Activated CD4-positive, alpha-beta T cell treated with anti-CD3 and anti-CD28 coated beads, Interleukin-2, amount 10 ng/mL, durations not matched to agents 24 days and 14 days (primary cell): ENCODE measurements at regions not wholly inside any gene's neighbourhood (a gene's known extent, or its start where the extent isn't known, plus 50 kb on each side); places are given as distances from the start of the nearest gene placed in this dataset.
"Not testable (repeated sequence)": the region's sequence is repeated elsewhere in the genome, so short reads cannot be mapped to it uniquely, and the experiment has no call there.

Source experiments
- DNase-seq: peaks from one replicate; pipeline ENCODE4 v3.0.0; 2022
- H3K27ac Mint-ChIP-seq: one replicate; pipeline ENCODE4 v1.8.0; 2022; ENCODE audit warnings: mild to moderate bottlenecking, mixed read lengths
- H3K27me3 Mint-ChIP-seq: one replicate; pipeline ENCODE4 v1.8.0; 2022; ENCODE audit warnings: mixed read lengths
- H3K36me3 Mint-ChIP-seq: one replicate; pipeline ENCODE4 v1.8.0; 2022; ENCODE audit warnings: low read depth, mild to moderate bottlenecking, mixed read lengths
- H3K4me1 Mint-ChIP-seq: one replicate; pipeline ENCODE4 v1.8.0; 2021; ENCODE audit warnings: mixed read lengths
- H3K4me3 Mint-ChIP-seq: one replicate; pipeline ENCODE4 v1.8.0; 2022; ENCODE audit warnings: mild to moderate bottlenecking, moderate library complexity, mixed read lengths
- H3K9me3 Mint-ChIP-seq: one replicate; pipeline ENCODE4 v1.8.0; 2021; ENCODE audit warnings: mixed read lengths
- intact Hi-C: fragments of 100-400 bp; cut with micrococcal nuclease; formaldehyde crosslinking; loops from one replicate; pipeline ENCODE4 v1.15.1; 2023

GRCh38 chr5:74522838-74523237 lies 117.7 kb downstream of the ENC1 start:
- H3K4me3 Mint-ChIP-seq, DNase-seq, intact Hi-C loops, H3K36me3 Mint-ChIP-seq, H3K27me3 Mint-ChIP-seq, H3K27ac Mint-ChIP-seq, H3K4me1 Mint-ChIP-seq: not testable (repeated sequence)
- H3K9me3 Mint-ChIP-seq = peaks cover 17% of the 10 kb centered on the region

DNA sequence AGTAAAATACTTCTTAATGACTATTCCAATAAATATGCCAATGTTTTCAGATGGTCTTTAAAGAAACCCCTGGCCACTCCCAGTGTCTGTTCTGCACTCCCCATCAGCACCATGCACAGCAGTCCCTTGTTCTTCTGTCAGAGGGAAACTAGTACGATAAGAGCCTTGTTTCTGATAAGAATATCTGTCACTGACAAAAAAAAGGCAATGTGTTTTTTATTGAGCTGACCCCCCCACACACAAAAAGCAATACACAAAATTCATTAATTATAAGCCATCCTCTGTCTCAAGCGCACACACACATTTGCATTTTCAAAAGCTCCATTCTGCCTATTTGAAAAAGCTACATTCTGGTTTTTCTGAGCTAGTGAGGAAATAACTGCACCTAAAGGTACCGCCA lies 119.1 kb downstream of the ENC1 start:
- Mint-ChIP-seq H3K27me3 (peaks cover under 1% of the 10 kb centered on the region), H3K27ac (no peak overlapping the region)

DNA sequence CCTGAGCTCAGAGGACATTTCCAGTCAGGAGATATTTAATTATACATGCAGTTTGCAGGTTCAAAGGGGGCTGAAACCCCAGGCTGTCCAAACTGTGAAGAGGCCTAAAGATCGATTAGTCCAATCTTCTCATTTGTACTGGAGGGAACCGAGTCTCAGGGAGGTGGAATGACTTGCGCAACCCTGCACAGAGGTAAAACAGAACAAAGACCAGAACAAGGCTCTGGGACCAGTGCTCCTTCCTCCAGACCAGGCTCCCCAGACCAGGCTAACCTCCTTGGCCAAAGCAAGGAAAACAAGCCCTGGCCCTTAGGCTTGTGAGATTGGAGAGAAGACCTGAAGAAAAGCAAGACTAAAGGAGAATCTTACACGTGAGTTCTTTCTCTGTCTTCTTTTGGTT lies 120.8 kb downstream of the ENC1 start:
- Mint-ChIP-seq H3K27ac (no peak overlapping the region), H3K9me3 (peaks cover 11% of the 10 kb centered on the region), H3K27me3 (peaks cover 5% of the 10 kb centered on the region), H3K4me1 (no peaks in the 10 kb centered on the region), H3K4me3 (no peak overlapping the region), H3K36me3 (no peaks in the 10 kb centered on the region)
- intact Hi-C loops = no loop called here
- no peak for DNase-seq

More for the DNA sequence above, 119.1 kb downstream of the ENC1 start:
- intact Hi-C loops = no loop called here
- H3K36me3 Mint-ChIP-seq = no peaks in the 10 kb centered on the region
- H3K9me3 Mint-ChIP-seq = peaks cover 17% of the 10 kb centered on the region
- DNase-seq = no peak
- H3K4me3 Mint-ChIP-seq = no peak overlapping the region
- H3K4me1 Mint-ChIP-seq = no peaks in the 10 kb centered on the region

DNA sequence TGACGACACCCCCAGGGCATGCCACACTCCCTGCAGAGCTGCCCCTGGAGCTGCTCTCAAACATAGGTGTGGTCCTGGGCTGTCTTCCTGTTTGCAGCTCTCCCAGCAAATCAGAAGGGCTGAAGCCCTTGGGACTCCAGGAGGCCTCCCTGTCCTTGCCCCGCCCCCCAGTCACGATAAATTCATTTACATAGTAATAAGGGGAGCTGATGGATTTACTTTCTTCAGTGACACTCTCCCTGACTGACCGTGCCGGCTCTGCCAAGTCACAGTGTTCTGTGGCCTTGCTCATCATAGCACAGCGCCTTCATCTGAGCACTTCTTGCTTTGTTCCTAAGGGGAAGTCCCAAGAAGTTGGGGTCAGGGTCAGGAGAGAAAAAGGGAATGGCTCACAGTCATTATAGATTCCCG lies 121.4 kb downstream of the ENC1 start:
- DNase-seq = no peak
- H3K27me3 Mint-ChIP-seq = peaks cover 5% of the 10 kb centered on the region
- no peak overlapping the region for H3K4me3 Mint-ChIP-seq
- H3K36me3 Mint-ChIP-seq = no peaks in the 10 kb centered on the region
- peaks cover 8% of the 10 kb centered on the region for H3K9me3 Mint-ChIP-seq
- no peaks in the 10 kb centered on the region for H3K4me1 Mint-ChIP-seq
- intact Hi-C loops = no loop called here
- H3K27ac Mint-ChIP-seq = no peak overlapping the region

GRCh38 chr5:74517700-74518099 lies 122.8 kb downstream of the ENC1 start:
- DNase-seq = no peak
- H3K27ac Mint-ChIP-seq = no peak overlapping the region
- peaks cover 5% of the 10 kb centered on the region for H3K27me3 Mint-ChIP-seq
- no peaks in the 10 kb centered on the region for H3K9me3 Mint-ChIP-seq
- H3K4me3 Mint-ChIP-seq = no peak overlapping the region
- no peaks in the 10 kb centered on the region for H3K36me3 Mint-ChIP-seq
- H3K4me1 Mint-ChIP-seq = no peaks in the 10 kb centered on the region
- intact Hi-C loops = no loop called here

- no peaks in the 10 kb centered on the region for H3K36me3 Mint-ChIP-seq
- H3K4me3 Mint-ChIP-seq = no peak overlapping the region
- DNase-seq = no peak
- no peaks in the 10 kb centered on the region for H3K9me3 Mint-ChIP-seq
- peaks cover 6% of the 10 kb centered on the region for H3K27me3 Mint-ChIP-seq
- intact Hi-C loops = no loop called here
- no peak overlapping the region for H3K27ac Mint-ChIP-seq
- H3K4me1 Mint-ChIP-seq = no peaks in the 10 kb centered on the region
These were observed 124.3 kb downstream of the ENC1 start for GRCh38 chr5:74516211-74516636.

DNA sequence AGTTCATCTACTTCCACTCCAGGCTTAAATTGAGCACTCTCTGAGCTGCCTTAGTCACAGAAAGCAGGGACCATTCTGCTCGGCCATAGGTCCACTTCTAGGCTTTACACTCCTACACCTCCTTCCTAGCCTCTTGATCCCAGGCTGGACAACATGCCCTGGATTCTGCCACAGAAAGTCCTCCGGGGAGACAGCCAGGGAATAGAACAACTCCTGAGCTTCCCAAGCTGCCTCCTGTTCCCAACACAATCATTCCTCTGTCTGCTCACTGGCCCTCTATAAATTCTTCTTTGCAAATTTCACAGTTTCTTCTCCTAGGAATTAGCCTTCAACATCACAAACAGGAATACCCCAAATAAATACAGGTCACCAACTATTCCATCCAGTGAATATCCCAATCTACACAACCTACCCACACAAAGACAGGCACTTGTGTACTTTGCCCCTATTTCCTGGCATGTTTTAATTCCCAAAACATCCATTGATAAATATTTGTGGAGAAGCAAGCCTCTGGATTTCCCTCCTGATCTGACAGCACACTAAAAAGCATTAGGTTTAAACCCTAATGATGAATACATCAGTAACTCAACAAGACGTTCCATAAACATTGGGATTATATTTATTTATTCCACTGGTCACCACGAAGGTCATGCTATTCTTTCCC lies 125.5 kb downstream of the ENC1 start:
- Mint-ChIP-seq H3K36me3 (no peaks in the 10 kb centered on the region), H3K4me1 (no peaks in the 10 kb centered on the region), H3K27me3 (peaks cover 6% of the 10 kb centered on the region), H3K9me3 (no peaks in the 10 kb centered on the region), H3K4me3 (no peak overlapping the region), H3K27ac (no peak overlapping the region)
- DNase-seq = no peak
- intact Hi-C loops = no loop called here

DNA sequence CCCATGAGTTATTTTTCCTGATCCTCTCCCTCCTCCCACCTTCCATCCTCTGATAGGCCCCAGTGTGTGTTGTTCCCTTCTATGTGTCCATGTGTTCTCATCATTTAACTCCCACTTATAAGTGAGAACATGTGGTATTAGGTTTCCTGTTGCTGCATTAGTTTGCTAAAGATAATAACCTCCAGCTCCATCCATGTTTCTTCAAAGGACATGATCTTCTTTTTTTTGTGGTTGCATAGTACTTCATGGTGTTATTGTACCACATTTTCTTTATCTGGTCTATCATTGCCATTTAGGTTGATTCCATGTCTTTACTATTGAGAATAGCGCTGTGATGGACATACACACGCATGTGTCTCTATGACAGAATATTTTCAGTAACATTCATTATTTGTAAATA lies 128.8 kb downstream of the ENC1 start:
- DNase-seq, H3K4me3 Mint-ChIP-seq, H3K27ac Mint-ChIP-seq, H3K36me3 Mint-ChIP-seq, H3K9me3 Mint-ChIP-seq, H3K27me3 Mint-ChIP-seq, intact Hi-C loops, H3K4me1 Mint-ChIP-seq: not testable (repeated sequence)

DNA sequence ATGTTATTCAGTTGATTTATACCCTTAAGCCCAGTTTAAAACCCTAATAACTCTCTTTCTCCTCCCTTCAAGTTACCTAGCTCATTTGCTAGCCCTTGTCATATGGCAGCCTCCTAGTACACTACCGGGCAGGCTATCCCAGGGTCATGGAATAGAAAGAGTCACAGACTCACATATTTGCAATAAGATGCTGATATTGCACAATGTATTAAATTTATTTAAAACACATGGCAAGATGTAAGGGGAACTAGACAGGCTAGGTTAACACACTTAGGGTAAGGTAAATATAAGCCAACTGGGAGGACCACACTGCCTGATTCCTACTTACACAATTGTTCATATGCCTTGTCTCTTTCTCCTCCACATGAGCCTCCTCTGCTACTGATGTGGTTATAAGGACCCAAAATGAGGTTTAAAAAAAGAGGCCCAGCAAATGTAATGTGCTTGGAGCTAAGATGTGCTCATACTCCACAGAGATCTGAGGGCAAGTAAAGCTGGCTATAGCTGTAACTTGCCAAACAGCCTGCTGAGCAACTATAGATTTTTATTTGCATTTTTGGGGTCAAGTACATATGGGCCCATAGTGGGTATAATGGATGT lies 130.0 kb downstream of the ENC1 start:
- Mint-ChIP-seq H3K27me3 (peaks cover 2% of the 10 kb centered on the region), H3K27ac (no peak overlapping the region), H3K36me3 (no peaks in the 10 kb centered on the region), H3K4me3 (no peak overlapping the region), H3K4me1 (no peaks in the 10 kb centered on the region), H3K9me3 (no peaks in the 10 kb centered on the region)
- intact Hi-C loops = no loop called here
- no peak for DNase-seq

- Mint-ChIP-seq H3K4me3 (no peak overlapping the region), H3K9me3 (no peaks in the 10 kb centered on the region), H3K27me3 (peaks cover 2% of the 10 kb centered on the region), H3K36me3 (no peaks in the 10 kb centered on the region), H3K4me1 (no peaks in the 10 kb centered on the region), H3K27ac (no peak overlapping the region)
- DNase-seq = no peak
- intact Hi-C loops = no loop called here
These were observed 133.0 kb downstream of the ENC1 start for GRCh38 chr5:74507370-74508005.

GRCh38 chr5:74506119-74506518 lies 134.4 kb downstream of the ENC1 start:
- Mint-ChIP-seq H3K27me3 (no peaks in the 10 kb centered on the region), H3K9me3 (no peaks in the 10 kb centered on the region), H3K4me1 (no peaks in the 10 kb centered on the region), H3K36me3 (no peaks in the 10 kb centered on the region), H3K4me3 (no peak overlapping the region), H3K27ac (no peak overlapping the region)
- intact Hi-C loops = no loop called here
- DNase-seq = no peak

DNA sequence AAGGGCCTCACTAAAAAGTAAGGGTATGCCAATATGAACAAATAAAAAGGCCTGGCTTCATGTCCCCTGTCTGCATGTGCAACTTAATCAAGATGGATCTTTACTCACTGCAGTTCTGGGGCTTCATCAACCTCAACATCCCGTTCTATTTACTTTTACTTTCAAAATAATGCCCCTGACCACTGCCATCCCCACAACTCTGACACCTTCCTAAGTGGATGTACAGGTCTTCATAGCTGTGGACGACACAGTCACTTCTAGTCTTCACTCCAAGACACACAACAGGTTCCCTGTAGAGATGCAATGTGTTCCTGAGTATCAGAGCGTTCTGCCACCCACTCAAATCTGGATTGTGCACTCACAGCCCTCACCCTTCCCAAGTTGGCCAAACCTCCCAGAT lies 136.1 kb downstream of the ENC1 start:
- Mint-ChIP-seq H3K27me3 (no peaks in the 10 kb centered on the region), H3K4me1 (no peaks in the 10 kb centered on the region), H3K27ac (no peak overlapping the region), H3K36me3 (no peaks in the 10 kb centered on the region), H3K4me3 (no peak overlapping the region), H3K9me3 (no peaks in the 10 kb centered on the region)
- no peak for DNase-seq
- intact Hi-C loops = no loop called here

DNA sequence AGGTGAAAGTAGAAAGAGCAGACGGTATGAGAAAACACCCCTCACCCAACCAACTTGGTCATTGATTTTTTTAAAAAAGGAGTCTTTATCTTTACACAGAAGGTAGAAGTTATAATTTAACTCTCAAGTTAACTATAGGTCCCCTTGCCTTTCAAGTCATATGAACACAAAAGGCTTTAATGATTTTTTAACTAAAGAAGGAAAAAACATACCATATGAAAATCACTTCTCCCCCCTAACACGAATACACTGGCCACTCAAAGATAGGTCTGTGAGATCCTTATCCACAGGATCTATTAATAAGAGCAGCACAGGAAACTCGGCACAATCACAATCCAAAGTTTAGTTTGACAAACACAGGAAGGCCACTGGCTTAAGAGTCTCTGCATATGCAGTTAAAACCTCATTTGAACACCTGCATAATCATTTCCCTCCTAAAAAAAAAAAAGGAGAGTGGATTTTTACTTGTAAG lies 138.0 kb downstream of the ENC1 start:
- Mint-ChIP-seq H3K4me3 (no peak overlapping the region), H3K4me1 (no peaks in the 10 kb centered on the region), H3K36me3 (no peaks in the 10 kb centered on the region), H3K27ac (no peak overlapping the region), H3K27me3 (peaks cover 4% of the 10 kb centered on the region), H3K9me3 (no peaks in the 10 kb centered on the region)
- DNase-seq = no peak
- intact Hi-C loops = no loop called here

GRCh38 chr5:74501674-74502478 lies 138.7 kb downstream of the ENC1 start:
- no peaks in the 10 kb centered on the region for H3K4me1 Mint-ChIP-seq
- no peaks in the 10 kb centered on the region for H3K36me3 Mint-ChIP-seq
- intact Hi-C loops = no loop called here
- no peak overlapping the region for H3K4me3 Mint-ChIP-seq
- no peaks in the 10 kb centered on the region for H3K9me3 Mint-ChIP-seq
- H3K27me3 Mint-ChIP-seq = peaks cover 4% of the 10 kb centered on the region
- no peak for DNase-seq
- no peak overlapping the region for H3K27ac Mint-ChIP-seq
